Limb (tissue), 2 donors: ENCODE measurements at regions not wholly inside any gene's neighbourhood (a gene's known extent, or its start where the extent isn't known, plus 50 kb on each side); places are given as distances from the start of the nearest gene placed in this dataset.
A peak's percentile ranks its signal among the peaks of the same experiment; 100 is the strongest.

Experiments
- DNase-seq, 2 donors: peaks; one replicate each; pipeline ENCODE4 v3.0.0-alpha.2; 2016; ENCODE audit errors: extremely low spot score in 2 of 2

DNA sequence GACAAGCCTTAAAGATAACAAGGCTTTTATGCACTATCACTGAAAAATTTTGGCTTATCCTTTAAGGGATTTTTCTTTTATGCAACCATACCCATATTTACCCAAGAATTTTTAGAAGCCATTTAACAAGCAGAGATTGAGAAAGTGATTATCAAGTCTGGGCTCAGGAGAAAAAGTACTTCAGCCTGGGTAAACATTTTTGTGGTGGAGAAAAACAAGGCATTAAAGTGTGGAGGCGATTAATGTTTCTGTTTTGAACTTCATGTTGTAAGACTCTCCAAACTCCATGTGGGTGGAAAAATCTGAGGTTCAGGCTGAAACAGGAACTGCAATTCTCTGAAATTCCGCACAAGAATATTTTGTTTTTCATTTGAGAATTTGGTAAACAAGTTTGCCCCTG, 260.4 kb upstream of the KCNMB2 start:
- no peak for DNase-seq

GRCh38 chr3:178277605-178278004, 258.6 kb upstream of the KCNMB2 start:
- no peak for DNase-seq

DNA sequence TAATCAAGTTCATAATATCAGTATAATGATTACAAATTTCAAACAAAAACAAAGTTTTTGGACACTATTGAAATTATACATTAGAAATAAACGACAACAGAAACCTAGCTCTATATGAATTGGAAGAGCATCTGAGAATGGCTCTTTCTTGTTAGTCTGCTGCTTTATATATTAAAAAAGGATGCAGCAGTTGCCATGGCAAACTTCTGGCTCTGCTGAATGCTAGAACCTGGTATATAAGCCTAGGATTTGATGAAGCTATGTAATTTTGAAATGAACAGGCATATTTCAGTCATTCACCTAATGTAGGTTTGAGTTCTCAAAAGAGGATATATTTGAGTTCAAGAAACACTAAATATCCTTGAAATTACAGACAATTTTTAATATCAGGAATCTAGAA, 252.7 kb upstream of the KCNMB2 start:
- DNase-seq: no peak

- DNase-seq: no peak
Measured at GRCh38 chr3:178284181-178284580, 252.1 kb upstream of the KCNMB2 start.

DNA sequence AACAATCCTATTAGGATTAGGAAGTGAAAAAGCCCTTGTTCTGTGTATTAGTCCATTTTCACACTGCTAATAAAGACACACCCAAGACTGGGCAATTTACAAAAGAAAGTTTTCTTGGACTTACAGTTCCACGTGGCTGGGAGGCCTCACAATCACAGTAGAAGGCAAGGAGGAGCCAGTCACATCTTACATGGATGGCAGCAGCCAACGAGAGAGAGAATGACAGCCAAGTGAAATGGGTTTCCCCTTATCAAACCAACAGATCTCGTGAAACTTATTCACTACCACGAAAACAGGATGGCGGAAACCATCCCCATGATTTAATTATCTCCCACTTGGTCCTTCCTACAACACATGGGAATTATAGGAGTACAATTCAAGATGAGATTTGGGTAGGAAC, 248.2 kb upstream of the KCNMB2 start:
- DNase-seq: no peak

DNA sequence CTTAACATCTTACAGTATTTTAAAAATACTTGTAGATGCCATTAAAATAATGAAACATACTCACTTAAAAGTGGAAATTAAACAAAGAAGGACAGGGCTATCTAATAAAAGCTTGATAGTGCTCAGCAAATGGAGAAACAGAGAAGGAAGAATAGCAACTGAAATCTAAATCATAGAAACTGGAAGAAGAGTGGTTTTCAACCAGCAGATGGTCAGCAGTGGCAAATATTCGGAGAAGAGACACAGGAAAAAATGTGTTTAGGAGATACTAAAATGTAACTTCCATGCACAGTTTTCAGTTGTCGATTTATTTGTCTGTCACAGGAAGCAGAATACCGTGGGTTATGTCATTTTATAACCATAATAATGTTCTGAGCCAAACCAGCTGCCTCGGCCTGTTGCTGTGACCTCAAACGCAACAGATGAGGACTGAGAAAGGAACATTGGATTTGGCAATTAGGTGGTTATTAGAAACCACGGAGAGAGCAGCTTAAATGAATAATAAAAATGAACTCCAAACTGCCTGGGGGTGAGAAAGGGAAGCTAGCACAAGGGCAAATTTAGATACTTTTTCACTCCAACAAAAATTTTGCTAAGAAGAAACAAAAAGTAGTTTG, 246.6 kb upstream of the KCNMB2 start:
- peak; percentile 29 to 74 for DNase-seq

GRCh38 chr3:178291574-178292370, 244.5 kb upstream of the KCNMB2 start:
- no peak for DNase-seq

GRCh38 chr3:178295292-178295912, 240.8 kb upstream of the KCNMB2 start:
- peak in 1 of 2 donors; percentile 49 for DNase-seq

GRCh38 chr3:178297199-178297598, 239.0 kb upstream of the KCNMB2 start:
- no peak for DNase-seq

DNA sequence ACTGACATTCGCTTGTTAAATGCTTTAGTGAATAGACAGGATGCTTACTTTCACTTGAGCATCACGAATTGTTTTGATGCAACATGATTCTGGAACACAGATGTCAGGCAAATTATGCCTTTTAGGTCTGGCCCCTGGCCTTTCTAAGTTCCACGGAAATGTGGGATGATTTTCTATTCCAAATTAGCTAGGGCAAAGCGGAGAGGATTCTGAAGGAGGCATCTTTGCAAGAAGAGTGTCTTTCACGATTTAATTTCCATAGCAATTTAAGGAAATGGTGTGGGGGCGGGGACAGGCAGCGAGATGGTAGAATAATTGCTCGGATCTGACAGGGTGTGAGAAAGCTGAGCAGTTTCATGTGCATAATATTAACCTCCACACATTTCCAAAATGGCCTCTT, 238.5 kb upstream of the KCNMB2 start:
- DNase-seq: no peak

- DNase-seq: no peak
Measured at GRCh38 chr3:178300441-178300959, 235.7 kb upstream of the KCNMB2 start.

GRCh38 chr3:178302966-178303930, 233.0 kb upstream of the KCNMB2 start:
- no peak for DNase-seq

GRCh38 chr3:178304758-178305467, 231.3 kb upstream of the KCNMB2 start:
- no peak for DNase-seq

DNA sequence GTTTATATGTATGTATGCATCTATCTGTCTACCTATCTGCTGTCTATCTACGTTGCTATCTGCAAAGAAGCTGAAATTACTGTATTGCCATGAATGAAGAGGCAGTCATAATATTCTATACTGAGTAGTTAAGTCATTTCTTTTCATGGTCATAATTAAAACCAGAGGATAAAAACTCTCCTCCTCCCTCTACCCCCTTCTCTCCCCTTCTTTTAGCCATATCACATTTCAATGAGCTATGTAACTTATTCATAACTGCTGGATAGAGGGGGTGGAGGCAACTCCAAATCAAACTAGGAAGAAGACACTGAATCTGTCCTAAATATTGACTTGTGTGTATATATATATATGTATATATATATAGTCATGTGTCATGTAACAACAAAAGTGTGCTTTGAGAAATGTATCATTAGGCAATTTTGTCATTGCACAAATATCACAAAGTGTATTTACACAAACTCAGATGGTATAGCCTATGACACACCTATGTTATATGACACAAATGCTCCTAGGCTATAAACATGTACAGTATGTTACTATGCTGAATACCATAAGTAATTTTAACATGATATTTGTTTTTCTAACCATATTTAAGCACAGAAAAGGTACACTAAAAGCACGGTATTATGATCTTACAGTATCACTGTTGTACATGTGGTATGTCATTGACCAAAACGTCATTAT, 229.7 kb upstream of the KCNMB2 start:
- no peak for DNase-seq

- DNase-seq: no peak
Measured at GRCh38 chr3:178308771-178309170, 227.5 kb upstream of the KCNMB2 start.

DNA sequence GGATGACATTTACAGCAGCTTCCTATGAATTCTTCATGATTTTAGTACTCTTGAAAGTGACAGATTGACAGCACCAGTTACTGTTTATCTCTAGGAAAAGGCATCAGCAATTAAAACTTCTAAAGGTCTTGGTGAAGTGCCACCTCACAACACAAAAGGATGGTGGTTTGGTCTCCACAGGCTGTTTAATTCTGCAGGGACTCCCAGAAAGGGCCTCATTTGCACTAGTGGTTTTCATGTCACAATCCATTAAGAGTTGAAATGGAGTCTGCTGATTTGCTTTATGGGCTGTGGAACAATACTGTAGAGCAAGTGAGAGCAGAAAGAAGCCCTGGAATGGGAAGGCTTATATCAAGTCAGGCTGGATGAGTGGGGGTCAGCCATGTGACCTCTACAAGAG, 225.3 kb upstream of the KCNMB2 start:
- DNase-seq: no peak

DNA sequence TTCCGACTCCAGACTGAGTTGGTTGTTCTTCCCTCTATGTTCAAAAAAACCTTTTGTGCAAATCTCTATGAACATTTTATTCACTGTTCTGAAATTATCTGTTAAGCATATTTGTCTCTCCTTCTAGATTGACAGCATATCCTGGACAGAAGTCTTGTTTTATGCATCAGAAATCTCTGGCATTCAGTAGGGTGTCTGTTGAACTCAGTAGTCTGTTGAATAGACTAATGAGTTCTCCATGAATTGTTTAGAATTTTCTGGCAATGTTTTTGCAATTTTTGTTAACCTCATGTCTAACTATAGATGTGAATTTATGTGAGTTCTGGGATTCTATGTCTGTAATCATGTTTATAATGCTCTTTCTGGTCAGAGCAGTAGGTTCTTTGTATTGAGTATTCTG, 222.5 kb upstream of the KCNMB2 start:
- DNase-seq: no peak

DNA sequence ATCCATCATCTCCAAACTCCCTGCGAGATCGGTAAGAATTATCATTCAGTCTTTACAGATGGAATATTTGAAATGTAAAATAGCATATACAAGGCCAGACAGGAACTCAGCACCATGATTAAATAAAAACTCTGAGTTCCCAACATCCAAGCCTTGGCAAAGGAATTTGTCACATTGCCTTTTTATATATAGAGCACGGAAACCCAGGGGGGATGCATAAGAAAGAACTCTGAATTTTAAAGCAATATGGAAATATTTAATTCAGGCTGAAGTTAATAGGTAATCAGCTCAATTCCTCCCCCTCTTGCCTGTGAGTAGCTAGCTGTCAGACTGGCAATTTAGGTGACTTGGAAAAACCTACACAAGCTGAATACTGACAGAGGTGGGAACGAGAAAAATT, 217.9 kb upstream of the KCNMB2 start:
- DNase-seq: peak in 1 of 2 donors; percentile 61

DNA sequence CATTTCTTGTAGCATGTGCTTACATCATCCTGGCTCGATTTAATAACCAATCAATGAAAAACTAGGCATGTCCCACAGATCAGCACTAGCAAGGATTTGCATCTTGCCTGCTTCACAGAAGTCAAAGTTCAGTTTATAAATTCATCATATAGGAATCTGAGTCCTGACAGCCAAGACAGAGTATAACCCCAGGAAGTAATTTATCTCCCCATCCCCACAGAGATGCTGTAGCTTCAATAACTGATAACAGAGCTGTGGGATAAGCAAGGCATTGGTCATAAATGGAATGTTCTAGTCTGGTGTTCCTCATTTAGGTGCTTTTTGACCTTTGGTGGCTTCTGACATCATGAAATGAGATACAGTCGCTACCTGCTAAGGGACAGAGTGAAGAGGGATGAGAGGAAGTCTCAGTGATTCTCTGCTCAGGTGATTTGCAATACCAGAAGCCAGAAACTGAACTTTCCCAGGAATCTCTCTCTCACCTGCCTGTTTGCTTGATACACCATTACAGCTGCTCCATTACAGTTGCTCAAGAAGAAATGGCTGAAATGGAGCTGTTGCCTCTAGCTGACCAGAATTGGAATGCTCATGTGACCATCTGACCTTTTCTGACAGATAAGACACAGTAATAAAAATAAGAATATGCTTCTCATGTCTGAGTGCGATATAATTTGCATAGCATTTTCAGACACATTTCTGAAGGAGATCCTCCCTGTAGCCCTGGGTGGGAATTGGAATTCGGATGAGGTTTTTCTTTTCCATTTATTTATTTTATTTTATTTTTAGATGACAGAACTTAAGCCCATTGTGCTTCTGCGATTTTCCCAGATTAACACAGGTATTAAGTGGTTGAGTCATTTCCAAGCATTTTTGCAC, 217.1 kb upstream of the KCNMB2 start:
- DNase-seq: no peak
